GM12878 (cell line): ENCODE measurements at regions not wholly inside any gene's neighbourhood (a gene's known extent, or its start where the extent isn't known, plus 50 kb on each side); places are given as distances from the start of the nearest gene placed in this dataset.

ENCODE experiments used
- ASH2L ChIP-seq: fragments of 300-600, 200-600 bp; sonication (generic); IDR thresholded peaks from 2 replicates; pipeline ENCODE4 v1.6.1; 2017; ENCODE audit warnings: low read depth, mild to moderate bottlenecking, borderline replicate concordance
- ATF7 ChIP-seq: fragments of 450-650 bp; IDR thresholded peaks from 2 replicates; pipeline ENCODE4 v1.6.1; 2016; ENCODE audit warnings: low read depth, mild to moderate bottlenecking
- BRCA1 ChIP-seq: IDR thresholded peaks from 2 replicates; pipeline ENCODE4 v1.6.1; 2011; ENCODE audit warnings: low read depth, low read length, improper control_type of control experiment
- EGR1 ChIP-seq, 2 experiments: IDR thresholded peaks; 1 replicate in 1 of 2; 2 replicates in 1 of 2; pipeline ENCODE4 v1.6.1; 2011 to 2012; ENCODE audit warnings: low read depth in 2 of 2, low read length in 2 of 2, borderline replicate concordance in 1 of 2, mild to moderate bottlenecking in 1 of 2, moderate library complexity in 1 of 2
- EP300 ChIP-seq, 2 experiments: fragments of 150-350 bp in 1 of 2; IDR thresholded peaks; 2 replicates each; pipeline ENCODE4 v1.6.1; 2011 to 2012; ENCODE audit warnings: low read depth in 2 of 2, low read length in 2 of 2, borderline replicate concordance in 1 of 2, improper control_type of control experiment in 1 of 2, inconsistent platforms in 1 of 2; ENCODE audit not compliant: control insufficient read depth in 1 of 2
- KAT2A ChIP-seq: conservative IDR thresholded peaks from 2 replicates; pipeline ENCODE4 v1.6.1; 2011; ENCODE audit warnings: low read depth, low read length; ENCODE audit not compliant: control insufficient read depth
- KLF5 ChIP-seq: fragments of 450-650 bp; IDR thresholded peaks from 2 replicates; pipeline ENCODE4 v1.6.1; 2014; ENCODE audit warnings: mild to moderate bottlenecking; ENCODE audit not compliant: partially characterized antibody
- NR2C1 ChIP-seq: fragments of 450-650 bp; IDR thresholded peaks from 2 replicates; pipeline ENCODE4 v1.6.1; 2017; ENCODE audit warnings: antibody characterized with exemption, mild to moderate bottlenecking, moderate library complexity
- RAD21 ChIP-seq: IDR thresholded peaks from 2 replicates; pipeline ENCODE4 v1.6.1; 2011; ENCODE audit warnings: mild to moderate bottlenecking, low read depth, low read length, moderate library complexity; ENCODE audit not compliant: insufficient read depth
- SMC3 ChIP-seq: IDR thresholded peaks from 2 replicates; pipeline ENCODE4 v1.6.1; 2011; ENCODE audit warnings: low read length, improper control_type of control experiment, borderline replicate concordance
- STAT1 ChIP-seq: fragments of 450-650 bp; conservative IDR thresholded peaks from 2 replicates; pipeline ENCODE4 v1.6.1; 2014; ENCODE audit warnings: antibody characterized with exemption, mild to moderate bottlenecking
- SUPT20H ChIP-seq: IDR thresholded peaks from 2 replicates; pipeline ENCODE4 v1.6.1; 2011; ENCODE audit warnings: low read depth, mild to moderate bottlenecking, low read length, moderate library complexity, borderline replicate concordance; ENCODE audit not compliant: control insufficient read depth
- TAF1 ChIP-seq: IDR thresholded peaks from 2 replicates; pipeline ENCODE4 v1.6.1; 2011; ENCODE audit warnings: mild to moderate bottlenecking, low read depth, low read length, borderline replicate concordance
- TCF12 ChIP-seq: IDR thresholded peaks from 2 replicates; pipeline ENCODE4 v1.6.1; 2011; ENCODE audit warnings: low read depth, mild to moderate bottlenecking, low read length
- TCF7 ChIP-seq: IDR thresholded peaks from 2 replicates; pipeline ENCODE4 v1.6.1; 2014; ENCODE audit warnings: antibody characterized with exemption, borderline replicate concordance
- YBX1 ChIP-seq: fragments of 450-650 bp; IDR thresholded peaks from 2 replicates; pipeline ENCODE4 v1.6.1; 2016; ENCODE audit warnings: antibody characterized with exemption
- ZBED1 ChIP-seq: IDR thresholded peaks from 2 replicates; pipeline ENCODE4 v1.6.1; 2016; ENCODE audit warnings: borderline replicate concordance
- ZNF207 ChIP-seq: fragments of 450-650 bp; IDR thresholded peaks from 2 replicates; pipeline ENCODE4 v1.6.1; 2014; ENCODE audit warnings: antibody characterized with exemption, mild to moderate bottlenecking, borderline replicate concordance
- ZNF687 ChIP-seq: fragments of 450-650 bp; IDR thresholded peaks from 2 replicates; pipeline ENCODE4 v1.6.1; 2017; ENCODE audit warnings: mild to moderate bottlenecking, moderate library complexity
- TF ChIP-seq, protein P1 (sequence below): fragments of 450-650 bp; IDR thresholded peaks from 2 replicates; pipeline ENCODE4 v1.6.1; 2017; ENCODE audit warnings: mild to moderate bottlenecking, low read depth, inconsistent platforms; ENCODE audit not compliant: poor library complexity, severe bottlenecking
- TF ChIP-seq, protein P2 (sequence below): IDR thresholded peaks from 2 replicates; pipeline ENCODE4 v1.6.1; 2012; ENCODE audit warnings: low read depth, low read length, improper control_type of control experiment
- TF ChIP-seq, protein P3 (sequence below): IDR thresholded peaks from 2 replicates; pipeline ENCODE4 v1.6.1; 2011; ENCODE audit warnings: borderline replicate concordance, low read depth, mild to moderate bottlenecking, moderate library complexity, low read length; ENCODE audit not compliant: insufficient read depth, poor library complexity, severe bottlenecking
- TF ChIP-seq, protein P4 (sequence below): fragments of 450-650 bp; IDR thresholded peaks from 2 replicates; pipeline ENCODE4 v1.6.1; 2014; ENCODE audit warnings: mild to moderate bottlenecking

GRCh38 chr12:75738486-75738885 is 227.1 kb upstream of the KRR1 start (continued):
- TF ChIP-seq TAF1 (no peak), TCF12 (peak; percentile 83), SUPT20H (no peak), BRCA1 (no peak), SMC3 (no peak), ZNF687 (no peak), RAD21 (no peak), EP300 (IDR thresholded peaks at IDR 0.05; ENCODE audit: borderline replicate concordance in 1 of 2, control insufficient read depth in 1 of 2, low read depth in 2 of 2, low read length in 2 of 2) (0 out of 4 replicates have a peak, but pooled peaks have one; percentile 13 to 36), YBX1 (no peak), ASH2L (no peak), KLF5 (no peak), ATF7 (peak; percentile 62), EGR1 (IDR thresholded peaks at IDR 0.05; ENCODE audit: borderline replicate concordance in 1 of 2, low read depth in 2 of 2, low read length in 2 of 2) (0 out of 3 replicates have a peak, but pooled peaks of 1 of the 2 experiments have one; percentile 8), STAT1 (no peak), ZNF207 (no peak), NR2C1 (no peak), TCF7 (no peak), ZBED1 (0 out of 2 replicates have a peak, but pooled peaks have one; percentile 34), KAT2A (no peak)
- TF ChIP-seq, protein P1, sequence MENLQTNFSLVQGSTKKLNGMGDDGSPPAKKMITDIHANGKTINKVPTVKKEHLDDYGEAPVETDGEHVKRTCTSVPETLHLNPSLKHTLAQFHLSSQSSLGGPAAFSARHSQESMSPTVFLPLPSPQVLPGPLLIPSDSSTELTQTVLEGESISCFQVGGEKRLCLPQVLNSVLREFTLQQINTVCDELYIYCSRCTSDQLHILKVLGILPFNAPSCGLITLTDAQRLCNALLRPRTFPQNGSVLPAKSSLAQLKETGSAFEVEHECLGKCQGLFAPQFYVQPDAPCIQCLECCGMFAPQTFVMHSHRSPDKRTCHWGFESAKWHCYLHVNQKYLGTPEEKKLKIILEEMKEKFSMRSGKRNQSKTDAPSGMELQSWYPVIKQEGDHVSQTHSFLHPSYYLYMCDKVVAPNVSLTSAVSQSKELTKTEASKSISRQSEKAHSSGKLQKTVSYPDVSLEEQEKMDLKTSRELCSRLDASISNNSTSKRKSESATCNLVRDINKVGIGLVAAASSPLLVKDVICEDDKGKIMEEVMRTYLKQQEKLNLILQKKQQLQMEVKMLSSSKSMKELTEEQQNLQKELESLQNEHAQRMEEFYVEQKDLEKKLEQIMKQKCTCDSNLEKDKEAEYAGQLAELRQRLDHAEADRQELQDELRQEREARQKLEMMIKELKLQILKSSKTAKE, result no peak
- TF ChIP-seq, protein P2, sequence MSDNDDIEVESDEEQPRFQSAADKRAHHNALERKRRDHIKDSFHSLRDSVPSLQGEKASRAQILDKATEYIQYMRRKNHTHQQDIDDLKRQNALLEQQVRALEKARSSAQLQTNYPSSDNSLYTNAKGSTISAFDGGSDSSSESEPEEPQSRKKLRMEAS, result no peak
- TF ChIP-seq, protein P3, sequence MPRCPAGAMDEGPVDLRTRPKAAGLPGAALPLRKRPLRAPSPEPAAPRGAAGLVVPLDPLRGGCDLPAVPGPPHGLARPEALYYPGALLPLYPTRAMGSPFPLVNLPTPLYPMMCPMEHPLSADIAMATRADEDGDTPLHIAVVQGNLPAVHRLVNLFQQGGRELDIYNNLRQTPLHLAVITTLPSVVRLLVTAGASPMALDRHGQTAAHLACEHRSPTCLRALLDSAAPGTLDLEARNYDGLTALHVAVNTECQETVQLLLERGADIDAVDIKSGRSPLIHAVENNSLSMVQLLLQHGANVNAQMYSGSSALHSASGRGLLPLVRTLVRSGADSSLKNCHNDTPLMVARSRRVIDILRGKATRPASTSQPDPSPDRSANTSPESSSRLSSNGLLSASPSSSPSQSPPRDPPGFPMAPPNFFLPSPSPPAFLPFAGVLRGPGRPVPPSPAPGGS, result peak; percentile 28
- TF ChIP-seq, protein P4, sequence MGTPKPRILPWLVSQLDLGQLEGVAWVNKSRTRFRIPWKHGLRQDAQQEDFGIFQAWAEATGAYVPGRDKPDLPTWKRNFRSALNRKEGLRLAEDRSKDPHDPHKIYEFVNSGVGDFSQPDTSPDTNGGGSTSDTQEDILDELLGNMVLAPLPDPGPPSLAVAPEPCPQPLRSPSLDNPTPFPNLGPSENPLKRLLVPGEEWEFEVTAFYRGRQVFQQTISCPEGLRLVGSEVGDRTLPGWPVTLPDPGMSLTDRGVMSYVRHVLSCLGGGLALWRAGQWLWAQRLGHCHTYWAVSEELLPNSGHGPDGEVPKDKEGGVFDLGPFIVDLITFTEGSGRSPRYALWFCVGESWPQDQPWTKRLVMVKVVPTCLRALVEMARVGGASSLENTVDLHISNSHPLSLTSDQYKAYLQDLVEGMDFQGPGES, result no peak
